ENCODE measurements at regions not wholly inside any gene's neighbourhood (a gene's known extent, or its start where the extent isn't known, plus 50 kb on each side); places are given as distances from the start of the nearest gene placed in this dataset.

- Mint-ChIP-seq H3K36me3 (no peaks in the 10 kb centered on the region), H3K9me3 (peaks cover 1% of the 10 kb centered on the region), H3K4me1 (no peaks in the 10 kb centered on the region), H3K4me3 (no peak overlapping the region), H3K27ac (no peak overlapping the region), H3K27me3 (no peaks in the 10 kb centered on the region)
- CTCF ChIA-PET = no interaction called here
- DNase-seq = no peak
Measured at GRCh38 chr6:9404351-9405146, 969.2 kb upstream of the SLC35B3 start.

- Mint-ChIP-seq H3K27me3 (no peaks in the 10 kb centered on the region), H3K9me3 (peaks cover 1% of the 10 kb centered on the region), H3K4me3 (no peak overlapping the region), H3K36me3 (no peaks in the 10 kb centered on the region), H3K27ac (no peak overlapping the region), H3K4me1 (no peaks in the 10 kb centered on the region)
- CTCF ChIA-PET = no interaction called here
- DNase-seq = no peak
Measured at GRCh38 chr6:9403736-9404135, 968.4 kb upstream of the SLC35B3 start.

DNA sequence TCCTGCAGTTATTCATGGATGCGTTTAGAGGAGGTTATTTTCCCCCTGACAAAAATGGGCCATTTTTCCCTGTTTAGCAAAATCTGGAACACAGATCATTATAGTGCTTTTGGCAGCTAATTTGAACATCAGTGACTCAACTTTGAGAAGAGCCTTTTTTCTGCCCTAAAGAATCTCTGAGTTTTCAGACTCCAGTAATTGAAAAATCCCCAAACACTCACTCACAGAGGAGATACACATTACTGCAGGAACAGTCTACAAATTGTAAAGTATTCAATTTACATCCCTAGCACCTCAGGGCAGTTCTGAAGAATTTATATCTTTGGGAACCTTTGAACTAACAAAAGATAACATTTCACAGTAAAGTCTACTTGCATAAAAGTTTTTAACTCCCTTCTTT lies 966.6 kb upstream of the SLC35B3 start:
- peaks cover 5% of the 10 kb centered on the region for H3K9me3 Mint-ChIP-seq
- no peaks in the 10 kb centered on the region for H3K27me3 Mint-ChIP-seq
- CTCF ChIA-PET = no interaction called here

GRCh38 chr6:9399916-9400315 lies 964.6 kb upstream of the SLC35B3 start:
- H3K27me3 Mint-ChIP-seq = no peaks in the 10 kb centered on the region
- no peaks in the 10 kb centered on the region for H3K4me1 Mint-ChIP-seq
- H3K9me3 Mint-ChIP-seq = peaks cover 4% of the 10 kb centered on the region
- DNase-seq = no peak
- CTCF ChIA-PET = no interaction called here
- no peaks in the 10 kb centered on the region for H3K36me3 Mint-ChIP-seq
- no peak overlapping the region for H3K4me3 Mint-ChIP-seq
- H3K27ac Mint-ChIP-seq = no peak overlapping the region

More for the DNA sequence above, 966.6 kb upstream of the SLC35B3 start:
- DNase-seq = no peak
- H3K27ac Mint-ChIP-seq = no peak overlapping the region
- no peaks in the 10 kb centered on the region for H3K36me3 Mint-ChIP-seq
- H3K4me3 Mint-ChIP-seq = no peak overlapping the region
- H3K4me1 Mint-ChIP-seq = no peaks in the 10 kb centered on the region

DNA sequence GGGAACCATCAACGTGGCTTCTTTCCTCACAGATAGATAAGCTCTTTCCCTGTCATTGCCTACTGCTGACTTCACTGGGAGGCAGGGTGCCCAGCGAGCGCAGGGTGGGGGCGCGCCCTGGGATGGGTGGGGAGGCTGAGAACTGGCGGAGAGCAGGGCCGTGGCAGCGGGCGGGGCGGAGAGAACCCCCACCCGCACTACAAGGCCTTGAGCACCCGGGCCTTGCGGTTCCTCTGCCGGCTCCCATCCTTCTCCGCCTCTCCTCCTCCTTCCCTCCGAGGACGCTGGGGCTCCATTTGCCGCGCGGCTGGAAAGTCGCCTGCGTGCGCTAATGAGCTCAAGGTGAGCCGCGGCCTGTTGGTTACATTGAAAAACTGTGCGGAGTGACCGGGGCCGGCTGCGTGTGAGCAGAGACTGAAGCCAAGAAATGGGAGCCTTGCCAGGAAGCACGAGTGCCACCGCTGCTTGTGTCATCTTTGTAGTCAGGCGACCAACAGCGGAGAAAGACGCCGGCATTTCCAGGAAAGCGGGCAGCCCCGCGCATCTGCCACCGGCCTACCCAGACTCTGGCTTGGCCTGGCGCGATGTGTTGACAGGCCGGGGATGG lies 963.5 kb upstream of the SLC35B3 start:
- Mint-ChIP-seq H3K4me3 (no peak overlapping the region), H3K9me3 (peaks cover 4% of the 10 kb centered on the region), H3K27me3 (no peaks in the 10 kb centered on the region), H3K4me1 (no peaks in the 10 kb centered on the region), H3K27ac (no peak overlapping the region), H3K36me3 (no peaks in the 10 kb centered on the region)
- CTCF ChIA-PET = no interaction called here
- no peak for DNase-seq

DNA sequence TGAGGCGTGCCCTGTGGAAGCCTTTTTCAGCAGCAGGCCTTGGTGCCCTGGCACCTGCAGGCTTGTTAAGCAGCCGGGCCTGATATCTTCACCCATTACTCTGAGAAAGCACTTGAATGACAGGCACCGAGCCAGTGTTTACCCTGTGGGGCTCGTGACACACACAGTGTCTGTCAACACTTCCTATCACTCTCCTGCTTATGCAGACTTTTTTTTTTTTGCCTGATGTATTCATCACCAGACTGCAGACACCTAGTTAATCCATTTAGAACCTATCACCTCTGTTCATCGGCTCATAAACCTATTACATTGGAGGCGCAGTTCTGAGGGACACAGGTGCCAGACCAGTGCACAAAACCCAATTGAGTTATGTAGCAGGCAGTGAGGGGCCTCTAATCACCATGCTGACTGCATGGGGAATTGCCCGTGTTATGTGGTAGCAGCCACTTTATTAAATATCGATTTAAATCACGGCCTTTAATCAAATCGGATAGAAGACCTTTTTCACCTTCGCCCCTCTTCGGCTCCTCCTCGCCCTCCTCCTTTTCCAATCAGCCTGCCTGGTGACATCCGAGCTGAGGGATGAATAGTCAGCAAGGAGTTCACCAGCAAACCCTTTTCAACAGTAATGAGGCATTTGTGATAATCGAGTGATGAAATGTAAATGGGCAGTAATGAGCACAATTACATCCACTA lies 962.9 kb upstream of the SLC35B3 start:
- no peaks in the 10 kb centered on the region for H3K4me1 Mint-ChIP-seq
- no peaks in the 10 kb centered on the region for H3K36me3 Mint-ChIP-seq
- no peaks in the 10 kb centered on the region for H3K27me3 Mint-ChIP-seq
- CTCF ChIA-PET = no interaction called here
- H3K27ac Mint-ChIP-seq = no peak overlapping the region
- no peak for DNase-seq
- no peak overlapping the region for H3K4me3 Mint-ChIP-seq
- peaks cover 4% of the 10 kb centered on the region for H3K9me3 Mint-ChIP-seq

DNA sequence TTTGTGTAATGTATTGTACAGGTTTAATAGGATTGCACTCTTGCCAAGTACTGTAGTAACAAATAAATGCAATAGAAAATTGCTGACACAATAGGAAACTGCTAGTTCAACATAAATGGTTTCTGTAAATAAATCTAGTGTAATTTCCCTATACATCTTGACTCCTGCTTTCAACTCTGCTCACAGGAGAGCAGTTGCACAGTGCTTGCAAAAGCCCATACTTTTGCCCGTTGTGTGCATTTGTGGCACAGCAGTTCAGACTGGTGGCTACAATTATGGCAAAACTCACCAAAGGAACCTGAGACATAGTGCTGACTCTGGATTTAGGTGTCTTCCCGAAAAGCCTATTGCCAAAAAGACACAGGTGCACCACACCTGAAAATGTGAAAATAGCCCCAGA lies 953.3 kb upstream of the SLC35B3 start:
- H3K27me3 Mint-ChIP-seq = no peaks in the 10 kb centered on the region
- H3K36me3 Mint-ChIP-seq = no peaks in the 10 kb centered on the region
- no peak overlapping the region for H3K27ac Mint-ChIP-seq
- CTCF ChIA-PET = no interaction called here
- peaks cover 4% of the 10 kb centered on the region for H3K9me3 Mint-ChIP-seq
- no peak for DNase-seq
- no peak overlapping the region for H3K4me3 Mint-ChIP-seq
- no peaks in the 10 kb centered on the region for H3K4me1 Mint-ChIP-seq

GRCh38 chr6:9380568-9380967 lies 945.2 kb upstream of the SLC35B3 start:
- peaks cover 4% of the 10 kb centered on the region for H3K9me3 Mint-ChIP-seq
- no peaks in the 10 kb centered on the region for H3K27me3 Mint-ChIP-seq
- no peak overlapping the region for H3K4me3 Mint-ChIP-seq
- H3K27ac Mint-ChIP-seq = no peak overlapping the region
- CTCF ChIA-PET = no interaction called here
- no peak for DNase-seq
- H3K4me1 Mint-ChIP-seq = no peaks in the 10 kb centered on the region
- H3K36me3 Mint-ChIP-seq = no peaks in the 10 kb centered on the region

- no peak overlapping the region for H3K27ac Mint-ChIP-seq
- H3K9me3 Mint-ChIP-seq = peaks cover 6% of the 10 kb centered on the region
- no peak overlapping the region for H3K4me3 Mint-ChIP-seq
- no peaks in the 10 kb centered on the region for H3K27me3 Mint-ChIP-seq
- H3K36me3 Mint-ChIP-seq = no peaks in the 10 kb centered on the region
- DNase-seq = no peak
- no peaks in the 10 kb centered on the region for H3K4me1 Mint-ChIP-seq
- CTCF ChIA-PET = no interaction called here
Measured at GRCh38 chr6:9373308-9373707, 938.0 kb upstream of the SLC35B3 start.

DNA sequence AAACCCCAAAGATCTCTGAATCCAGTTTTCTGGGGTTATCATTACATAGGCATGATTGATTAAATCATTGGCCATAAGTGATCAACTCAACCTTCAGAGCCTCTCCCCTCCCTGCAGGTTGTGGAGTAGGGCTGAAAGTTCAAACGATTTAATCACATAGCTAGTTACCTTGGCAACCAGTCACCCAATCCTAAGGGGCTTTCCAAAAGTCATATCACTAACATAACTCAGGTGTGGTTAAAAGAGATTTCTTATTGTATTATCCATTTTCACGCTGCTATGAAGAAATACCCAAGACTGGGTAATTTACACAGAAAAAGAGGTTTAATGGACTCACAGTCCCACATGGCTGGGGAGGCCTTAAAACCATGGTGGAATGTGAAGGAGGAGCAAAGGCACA lies 935.1 kb upstream of the SLC35B3 start:
- CTCF ChIA-PET = no interaction called here
- no peaks in the 10 kb centered on the region for H3K36me3 Mint-ChIP-seq
- H3K4me3 Mint-ChIP-seq = no peak overlapping the region
- no peak overlapping the region for H3K27ac Mint-ChIP-seq
- DNase-seq = no peak
- H3K4me1 Mint-ChIP-seq = no peaks in the 10 kb centered on the region
- H3K9me3 Mint-ChIP-seq = peaks cover 2% of the 10 kb centered on the region
- no peaks in the 10 kb centered on the region for H3K27me3 Mint-ChIP-seq

DNA sequence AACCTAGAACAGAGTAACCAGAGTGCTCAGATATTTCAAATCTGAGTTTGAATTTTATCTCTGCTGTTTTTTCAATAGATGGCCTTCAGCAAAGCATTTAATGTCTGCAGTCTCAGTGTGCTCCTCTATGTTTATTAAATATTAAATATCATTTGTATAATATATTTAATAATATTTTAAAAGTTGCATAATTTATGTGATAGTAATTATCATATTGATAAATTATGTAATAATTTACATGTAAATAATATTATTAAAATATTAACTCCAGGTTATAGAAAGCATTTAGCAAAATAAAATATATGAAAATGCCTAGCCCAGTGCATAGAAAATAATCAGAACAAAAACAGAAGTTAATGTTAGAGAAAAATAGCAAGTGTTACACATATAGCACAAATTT lies 930.0 kb upstream of the SLC35B3 start:
- H3K27me3 Mint-ChIP-seq = no peaks in the 10 kb centered on the region

DNA sequence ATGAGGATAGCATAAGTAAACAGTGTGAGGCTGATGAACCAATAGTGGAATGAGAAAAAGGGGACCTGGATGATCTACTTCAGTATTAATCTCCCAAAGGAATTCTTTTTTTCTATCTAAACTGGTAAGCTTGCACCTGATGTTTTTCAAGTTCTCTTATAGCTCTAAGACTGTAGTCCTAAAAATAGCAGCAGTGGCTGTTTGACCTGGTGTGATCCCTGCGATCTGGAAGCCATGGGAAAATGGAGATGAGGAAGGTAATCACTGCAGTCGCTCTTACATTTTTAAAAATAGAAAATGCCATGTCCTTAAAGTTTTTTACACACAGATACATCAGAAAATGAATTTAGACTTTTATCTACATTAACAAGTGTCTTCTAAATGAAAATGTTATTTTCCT lies 926.4 kb upstream of the SLC35B3 start:
- Mint-ChIP-seq H3K4me3 (no peak overlapping the region), H3K9me3 (peaks cover 5% of the 10 kb centered on the region), H3K4me1 (no peaks in the 10 kb centered on the region), H3K36me3 (no peaks in the 10 kb centered on the region), H3K27ac (no peak overlapping the region), H3K27me3 (no peaks in the 10 kb centered on the region)
- CTCF ChIA-PET = no interaction called here
- no peak for DNase-seq

More for the DNA sequence above, 930.0 kb upstream of the SLC35B3 start:
- no peak for DNase-seq
- no peak overlapping the region for H3K27ac Mint-ChIP-seq
- H3K9me3 Mint-ChIP-seq = peaks cover 4% of the 10 kb centered on the region
- no peak overlapping the region for H3K4me3 Mint-ChIP-seq
- H3K36me3 Mint-ChIP-seq = no peaks in the 10 kb centered on the region
- CTCF ChIA-PET = no interaction called here
- H3K4me1 Mint-ChIP-seq = no peaks in the 10 kb centered on the region

DNA sequence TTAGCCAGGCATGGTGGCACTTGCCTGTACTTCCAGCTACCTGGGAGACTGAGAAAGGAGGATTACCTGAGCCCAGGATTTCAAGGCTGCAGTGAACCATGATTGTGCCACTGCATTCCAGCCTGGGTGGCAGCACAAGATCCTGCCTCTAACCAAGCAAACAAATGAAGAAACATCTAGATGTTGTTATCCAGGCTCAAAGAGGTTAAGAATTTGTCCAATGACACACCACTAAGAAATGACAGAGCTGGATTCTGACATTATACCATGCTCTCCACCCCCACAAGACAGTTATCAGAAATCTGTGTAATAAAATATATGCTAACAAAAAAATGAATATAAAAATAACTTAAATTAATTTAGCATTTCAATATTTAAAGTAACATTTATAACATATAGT lies 925.5 kb upstream of the SLC35B3 start:
- Mint-ChIP-seq H3K9me3 (peaks cover 5% of the 10 kb centered on the region), H3K4me3 (no peak overlapping the region), H3K36me3 (no peaks in the 10 kb centered on the region), H3K4me1 (no peaks in the 10 kb centered on the region), H3K27me3 (no peaks in the 10 kb centered on the region), H3K27ac (no peak overlapping the region)
- CTCF ChIA-PET = no interaction called here
- DNase-seq = no peak

- Mint-ChIP-seq H3K4me3 (no peak overlapping the region), H3K27me3 (no peaks in the 10 kb centered on the region), H3K9me3 (peaks cover 18% of the 10 kb centered on the region), H3K36me3 (no peaks in the 10 kb centered on the region), H3K27ac (no peak overlapping the region), H3K4me1 (no peaks in the 10 kb centered on the region)
- CTCF ChIA-PET = no interaction called here
- no peak for DNase-seq
Measured at GRCh38 chr6:9347608-9348007, 912.3 kb upstream of the SLC35B3 start.

GRCh38 chr6:9346923-9347322 lies 911.6 kb upstream of the SLC35B3 start:
- H3K27ac Mint-ChIP-seq = peak overlapping the region; percentile 51

More at GRCh38 chr6:9346923-9347322, 911.6 kb upstream of the SLC35B3 start:
- CTCF ChIA-PET = no interaction called here
- DNase-seq = no peak
- Mint-ChIP-seq H3K36me3 (no peaks in the 10 kb centered on the region), H3K27me3 (no peaks in the 10 kb centered on the region), H3K9me3 (peaks cover 16% of the 10 kb centered on the region), H3K4me3 (no peak overlapping the region), H3K4me1 (no peaks in the 10 kb centered on the region)
